ENCODE measurements at regions not wholly inside any gene's neighbourhood (a gene's known extent, or its start where the extent isn't known, plus 50 kb on each side); places are given as distances from the start of the nearest gene placed in this dataset.

GRCh38 chr1:90612033-90612432 lies 105.1 kb downstream of the BARHL2 start:
- intact Hi-C loops (cut with micrococcal nuclease; ENCODE audit: unreplicated experiment) (no loop called here), in situ Hi-C loops (cut with HindIII; ENCODE audit: extremely low pct_ligation_motif_present, low pct_unique_long_range_greater_than_20kb) (no loop called here)
- WGBS (ENCODE audit: low lambda C conversion rate) = 3% methylated on average over 2 of the region's 2 CpGs
- Histone ChIP-seq H3K27ac (ENCODE audit: extremely low read length, insufficient read depth, low read length) (no peak overlapping the region), H3K4me2 (ENCODE audit: low read depth, low read length) (no peak overlapping the region), H3K79me2 (ENCODE audit: insufficient read depth, low read length) (no peaks in the 10 kb centered on the region), H3K4me1 (ENCODE audit: insufficient read depth, low read length) (no peaks in the 10 kb centered on the region), H3K9ac (ENCODE audit: insufficient read depth, low read depth, low read length) (no peak overlapping the region), H3K9me3 (ENCODE audit: low read length) (no peaks in the 10 kb centered on the region), H3K36me3 (replicated peaks in 1 of 2; ENCODE audit: control insufficient read depth in 1 of 2, insufficient read depth in 2 of 2, low read length in 2 of 2) (no peaks in the 10 kb centered on the region), H2AFZ (ENCODE audit: low read length) (no peak overlapping the region), H3K4me3 (replicated peaks in 1 of 3; ENCODE audit: insufficient read depth in 1 of 3, low read depth in 2 of 3, low read length in 3 of 3) (no peak overlapping the region), H3K27me3 (ENCODE audit: control insufficient read depth in 1 of 2, insufficient read depth in 2 of 2, low read length in 2 of 2) (peaks cover 0 to 1% of the 10 kb centered on the region in 2 experiments; a peak in 1 of 5 replicates), H4K20me1 (ENCODE audit: insufficient read depth, low read length) (no peaks in the 10 kb centered on the region)
- no peak for FAIRE-seq
- BruUV-seq (replicated peaks) = no TSS peak
- DNase-seq (ENCODE audit: low spot score) = no peak
- ChIA-PET POLR2A (no interaction called here), CTCF (ENCODE audit: low intra/inter-chr PET ratio, low total read pairs) (no interaction called here)
- no peak for ATAC-seq
- TF ChIP-seq ETV6 (CRISPR knock-in tag; conservative IDR thresholded peaks at IDR 0.05) (no peak), UBTF (CRISPR knock-in tag; IDR thresholded peaks at IDR 0.05) (no peak), PHF21A (CRISPR knock-in tag; IDR thresholded peaks at IDR 0.05) (no peak), ZNF282 (IDR thresholded peaks at IDR 0.05; ENCODE audit: partially characterized antibody) (no peak), MXD3 (CRISPR knock-in tag; IDR thresholded peaks at IDR 0.05) (no peak), ZNF709 (CRISPR knock-in tag; IDR thresholded peaks at IDR 0.05) (no peak), MXD4 (CRISPR knock-in tag; IDR thresholded peaks at IDR 0.05) (no peak), ARNT2 (CRISPR knock-in tag; IDR thresholded peaks at IDR 0.05; ENCODE audit: low read depth) (no peak), HCFC1 (IDR thresholded peaks at IDR 0.05; ENCODE audit: low read depth, low read length) (no peak), NR3C1 (CRISPR knock-in tag; IDR thresholded peaks at IDR 0.05) (no peak)
- TF ChIP-seq, protein P1, sequence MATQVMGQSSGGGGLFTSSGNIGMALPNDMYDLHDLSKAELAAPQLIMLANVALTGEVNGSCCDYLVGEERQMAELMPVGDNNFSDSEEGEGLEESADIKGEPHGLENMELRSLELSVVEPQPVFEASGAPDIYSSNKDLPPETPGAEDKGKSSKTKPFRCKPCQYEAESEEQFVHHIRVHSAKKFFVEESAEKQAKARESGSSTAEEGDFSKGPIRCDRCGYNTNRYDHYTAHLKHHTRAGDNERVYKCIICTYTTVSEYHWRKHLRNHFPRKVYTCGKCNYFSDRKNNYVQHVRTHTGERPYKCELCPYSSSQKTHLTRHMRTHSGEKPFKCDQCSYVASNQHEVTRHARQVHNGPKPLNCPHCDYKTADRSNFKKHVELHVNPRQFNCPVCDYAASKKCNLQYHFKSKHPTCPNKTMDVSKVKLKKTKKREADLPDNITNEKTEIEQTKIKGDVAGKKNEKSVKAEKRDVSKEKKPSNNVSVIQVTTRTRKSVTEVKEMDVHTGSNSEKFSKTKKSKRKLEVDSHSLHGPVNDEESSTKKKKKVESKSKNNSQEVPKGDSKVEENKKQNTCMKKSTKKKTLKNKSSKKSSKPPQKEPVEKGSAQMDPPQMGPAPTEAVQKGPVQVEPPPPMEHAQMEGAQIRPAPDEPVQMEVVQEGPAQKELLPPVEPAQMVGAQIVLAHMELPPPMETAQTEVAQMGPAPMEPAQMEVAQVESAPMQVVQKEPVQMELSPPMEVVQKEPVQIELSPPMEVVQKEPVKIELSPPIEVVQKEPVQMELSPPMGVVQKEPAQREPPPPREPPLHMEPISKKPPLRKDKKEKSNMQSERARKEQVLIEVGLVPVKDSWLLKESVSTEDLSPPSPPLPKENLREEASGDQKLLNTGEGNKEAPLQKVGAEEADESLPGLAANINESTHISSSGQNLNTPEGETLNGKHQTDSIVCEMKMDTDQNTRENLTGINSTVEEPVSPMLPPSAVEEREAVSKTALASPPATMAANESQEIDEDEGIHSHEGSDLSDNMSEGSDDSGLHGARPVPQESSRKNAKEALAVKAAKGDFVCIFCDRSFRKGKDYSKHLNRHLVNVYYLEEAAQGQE (IDR thresholded peaks at IDR 0.05; ENCODE audit: borderline replicate concordance in 1 of 2, low read depth in 1 of 2, low read length in 2 of 2) = no peak

Data from HepG2 (cell line).